ENCODE measurements at regions not wholly inside any gene's neighbourhood (a gene's known extent, or its start where the extent isn't known, plus 50 kb on each side); places are given as distances from the start of the nearest gene placed in this dataset.

GRCh38 chr6:51282026-51282425 is 463.4 kb downstream of the TFAP2B start:
- Histone ChIP-seq H3K27ac (ENCODE audit: control insufficient read depth, insufficient read depth) (no peak overlapping the region), H3K9me3 (replicated peaks; ENCODE audit: control insufficient read depth, insufficient read depth, low read length) (no peaks in the 10 kb centered on the region), H4K20me1 (ENCODE audit: control insufficient read depth, insufficient read depth) (no peaks in the 10 kb centered on the region), H3K4me2 (ENCODE audit: control insufficient read depth, insufficient read depth) (no peak overlapping the region), H3K36me3 (ENCODE audit: control insufficient read depth in 2 of 2, insufficient read depth in 2 of 2, low read length in 1 of 2) (no peaks in the 10 kb centered on the region), H3K4me3 (no peak overlapping the region), H3K4me1 (ENCODE audit: control insufficient read depth, insufficient read depth, low read length) (no peaks in the 10 kb centered on the region), H3K27me3 (replicated peaks in 1 of 2; ENCODE audit: control insufficient read depth in 2 of 2, insufficient read depth in 2 of 2, low read length in 1 of 2) (no peaks in the 10 kb centered on the region; a peak in 1 of 4 replicates), H3K79me2 (ENCODE audit: control insufficient read depth, insufficient read depth, low read length) (no peaks in the 10 kb centered on the region), H3K9ac (ENCODE audit: control insufficient read depth, insufficient read depth, low read length) (no peak overlapping the region), H2AFZ (ENCODE audit: control insufficient read depth, low read depth, low read length) (no peak overlapping the region)
- WGBS (ENCODE audit: insufficient coverage, insufficient replicate concordance, low lambda C conversion rate, missing lambda C conversion rate): 3% methylated on average over 2 of the region's 2 CpGs
- in situ Hi-C loops (cut with MboI) (no loop called here), intact Hi-C loops (cut with micrococcal nuclease; ENCODE audit: unreplicated experiment) (no loop called here)
- DNase-seq (ENCODE audit: low read depth, low spot score) (no peak), ATAC-seq (no peak), FAIRE-seq (no peak)
- CTCF ChIA-PET: no interaction called here
- POLR2A ChIA-PET: no interaction called here
- BruUV-seq (replicated peaks): no TSS peak
- RAD21 ChIA-PET (ENCODE audit: unreplicated experiment): no interaction called here
- SMC1A ChIA-PET (ENCODE audit: uncharacterized antibody, unreplicated experiment): no interaction called here
- TF ChIP-seq IRF4 (IDR thresholded peaks at IDR 0.05; ENCODE audit: low read depth, low read length) (no peak), ATF7 (IDR thresholded peaks at IDR 0.05; ENCODE audit: low read depth) (no peak), KDM1A (IDR thresholded peaks at IDR 0.05; ENCODE audit: borderline replicate concordance) (no peak), CREM (IDR thresholded peaks at IDR 0.05; ENCODE audit: low read depth) (no peak), CHD4 (IDR thresholded peaks at IDR 0.05) (no peak), RELB (IDR thresholded peaks at IDR 0.05; ENCODE audit: low read depth) (no peak), NRF1 (conservative IDR thresholded peaks at IDR 0.05; ENCODE audit: low read depth, low read length) (no peak), ZBTB11 (CRISPR knock-in tag; IDR thresholded peaks at IDR 0.05) (no peak), SMAD5 (IDR thresholded peaks at IDR 0.05; ENCODE audit: low read depth) (no peak), IRF5 (IDR thresholded peaks at IDR 0.05; ENCODE audit: borderline replicate concordance) (no peak), PML (IDR thresholded peaks at IDR 0.05; ENCODE audit: low read length) (no peak), KAT2A (conservative IDR thresholded peaks at IDR 0.05; ENCODE audit: control insufficient read depth, low read depth, low read length) (no peak), E2F8 (IDR thresholded peaks at IDR 0.05; ENCODE audit: low read depth, partially characterized antibody) (no peak)

Measured in GM12878 (cell line).